KMS-11 (cell line): ENCODE measurements at regions not wholly inside any gene's neighbourhood (a gene's known extent, or its start where the extent isn't known, plus 50 kb on each side); places are given as distances from the start of the nearest gene placed in this dataset.

Experiments used
- H2AFZ ChIP-seq: fragments of 200-600 bp; sonication (generic); 2 replicates; pipeline ENCODE4 v1.6.1; 2016; ENCODE audit warnings: antibody characterized with exemption, mixed run types, low read depth
- H3K27ac ChIP-seq: fragments of 200-600 bp; sonication (generic); 2 replicates; pipeline ENCODE4 v1.6.1; 2016; ENCODE audit warnings: mild to moderate bottlenecking, mixed run types
- H3K27me3 ChIP-seq: fragments of 200-600 bp; sonication (generic); 2 replicates; pipeline ENCODE4 v1.6.1; 2017; ENCODE audit warnings: mild to moderate bottlenecking, low read depth, mixed run types, moderate library complexity; ENCODE audit not compliant: insufficient read depth
- H3K36me3 ChIP-seq: fragments of 200-600 bp; sonication (generic); 2 replicates; pipeline ENCODE4 v1.6.1; 2017; ENCODE audit warnings: mild to moderate bottlenecking, mixed run types; ENCODE audit not compliant: insufficient read depth
- H3K4me1 ChIP-seq: fragments of 200-600 bp; sonication (generic); 2 replicates; pipeline ENCODE4 v1.6.1; 2016; ENCODE audit warnings: mild to moderate bottlenecking, low read depth, mixed run types; ENCODE audit not compliant: poor library complexity, severe bottlenecking
- H3K4me2 ChIP-seq: fragments of 200-600 bp; sonication (generic); 2 replicates; pipeline ENCODE4 v1.7.0; 2016; ENCODE audit warnings: mild to moderate bottlenecking, mixed run types
- H3K4me3 ChIP-seq: fragments of 200-600 bp; sonication (generic); IDR thresholded peaks from 2 replicates; pipeline ENCODE4 v1.6.1; 2017; ENCODE audit warnings: low read depth, low read length, mixed read lengths; ENCODE audit not compliant: insufficient read depth
- H3K79me2 ChIP-seq: fragments of 200-600 bp; sonication (generic); 2 replicates; pipeline ENCODE4 v1.6.1; 2016; ENCODE audit warnings: low read depth, mixed run types; ENCODE audit not compliant: insufficient read depth
- H3K9ac ChIP-seq: fragments of 200-600 bp; sonication (generic); 2 replicates; pipeline ENCODE4 v1.6.1; 2016; ENCODE audit warnings: mild to moderate bottlenecking, mixed run types
- H4K20me1 ChIP-seq: fragments of 200-600 bp; sonication (generic); 2 replicates; pipeline ENCODE4 v1.6.1; 2016; ENCODE audit warnings: mild to moderate bottlenecking, mixed run types; ENCODE audit not compliant: insufficient read depth
- TF ChIP-seq, protein P1 (sequence below): fragments of 200-600 bp; sonication (generic); conservative IDR thresholded peaks from 2 replicates; pipeline ENCODE4 v1.6.1; 2017; ENCODE audit warnings: low read depth, mild to moderate bottlenecking, antibody characterized with exemption, low read length, moderate library complexity, mixed read lengths

DNA sequence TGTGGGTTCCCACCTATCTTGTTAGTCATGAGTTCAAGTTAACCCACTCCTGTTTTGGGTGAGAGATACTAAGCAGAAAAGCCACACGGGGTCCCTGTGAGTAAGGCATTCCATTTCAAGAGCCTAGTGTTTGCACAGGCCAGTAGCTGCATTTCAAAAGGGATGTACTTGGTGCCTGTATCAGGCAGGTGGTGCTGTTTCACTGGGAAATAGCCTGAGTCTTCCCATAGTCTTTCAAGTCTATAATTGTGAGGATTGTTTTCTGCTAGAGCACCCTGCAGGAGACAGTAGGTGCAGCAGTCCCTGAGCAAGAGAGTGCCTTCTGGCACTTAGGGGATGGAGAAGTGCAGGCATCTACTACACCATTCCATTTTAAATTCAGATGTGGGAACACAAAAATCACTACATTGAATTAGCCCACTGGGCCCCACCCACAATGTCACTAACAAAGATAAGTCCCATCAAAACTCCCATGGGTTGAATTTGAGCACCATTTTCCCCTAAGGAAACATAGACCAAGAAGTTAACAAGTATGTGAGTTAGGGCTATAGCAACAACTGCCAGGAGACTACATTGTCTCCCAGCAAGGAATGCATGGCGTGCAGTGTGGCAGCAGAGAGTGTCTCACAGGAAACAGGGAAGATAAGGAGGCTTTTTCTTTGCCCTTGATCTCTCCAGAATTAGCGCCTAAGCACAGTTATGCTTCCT is 263.2 kb downstream of the COX7C start:
- no peak overlapping the region for H2AFZ ChIP-seq
- TF ChIP-seq, protein P1, sequence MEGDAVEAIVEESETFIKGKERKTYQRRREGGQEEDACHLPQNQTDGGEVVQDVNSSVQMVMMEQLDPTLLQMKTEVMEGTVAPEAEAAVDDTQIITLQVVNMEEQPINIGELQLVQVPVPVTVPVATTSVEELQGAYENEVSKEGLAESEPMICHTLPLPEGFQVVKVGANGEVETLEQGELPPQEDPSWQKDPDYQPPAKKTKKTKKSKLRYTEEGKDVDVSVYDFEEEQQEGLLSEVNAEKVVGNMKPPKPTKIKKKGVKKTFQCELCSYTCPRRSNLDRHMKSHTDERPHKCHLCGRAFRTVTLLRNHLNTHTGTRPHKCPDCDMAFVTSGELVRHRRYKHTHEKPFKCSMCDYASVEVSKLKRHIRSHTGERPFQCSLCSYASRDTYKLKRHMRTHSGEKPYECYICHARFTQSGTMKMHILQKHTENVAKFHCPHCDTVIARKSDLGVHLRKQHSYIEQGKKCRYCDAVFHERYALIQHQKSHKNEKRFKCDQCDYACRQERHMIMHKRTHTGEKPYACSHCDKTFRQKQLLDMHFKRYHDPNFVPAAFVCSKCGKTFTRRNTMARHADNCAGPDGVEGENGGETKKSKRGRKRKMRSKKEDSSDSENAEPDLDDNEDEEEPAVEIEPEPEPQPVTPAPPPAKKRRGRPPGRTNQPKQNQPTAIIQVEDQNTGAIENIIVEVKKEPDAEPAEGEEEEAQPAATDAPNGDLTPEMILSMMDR, result peak; percentile 84

DNA sequence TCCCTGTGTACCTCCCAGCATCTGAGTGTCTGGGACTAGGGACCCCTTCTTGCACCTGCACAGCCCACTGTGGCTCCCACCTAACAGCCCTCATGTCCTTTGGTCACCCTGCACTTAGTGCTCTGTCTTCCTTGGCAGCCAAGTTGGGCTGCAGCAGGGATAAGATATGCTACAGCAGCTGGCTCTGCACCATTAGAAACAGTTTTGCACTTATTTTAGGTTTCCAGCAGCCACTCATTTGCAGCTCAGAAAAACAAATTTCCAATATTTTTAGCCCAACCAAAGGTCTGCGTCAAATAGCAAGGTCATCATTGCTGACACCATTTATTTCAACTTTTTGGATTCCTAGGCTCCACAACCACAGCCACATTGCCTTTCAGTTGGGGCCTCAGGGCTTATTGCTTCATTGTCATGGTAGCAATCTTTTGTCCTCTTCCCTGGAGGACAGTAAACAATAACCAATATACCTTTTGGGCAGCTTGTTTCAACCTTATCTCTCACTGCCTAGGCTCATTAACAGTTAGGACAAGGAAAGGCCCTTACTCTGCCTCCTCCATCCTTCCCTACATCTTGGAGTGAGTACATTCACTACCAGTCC is 263.9 kb downstream of the COX7C start:
- H3K9ac ChIP-seq, result no peak overlapping the region
- H3K27ac ChIP-seq, result no peak overlapping the region
- H3K36me3 ChIP-seq, result no peaks in the 10 kb centered on the region
- no peaks in the 10 kb centered on the region for H3K79me2 ChIP-seq
- no peak overlapping the region for H3K4me3 ChIP-seq
- H3K4me1 ChIP-seq, result no peaks in the 10 kb centered on the region
- TF ChIP-seq, protein P1, result no peak
- H3K27me3 ChIP-seq, result no peaks in the 10 kb centered on the region
- H4K20me1 ChIP-seq, result no peaks in the 10 kb centered on the region
- no peak overlapping the region for H3K4me2 ChIP-seq
- no peak overlapping the region for H2AFZ ChIP-seq

More for the DNA sequence above, 263.2 kb downstream of the COX7C start:
- Histone ChIP-seq H3K79me2 (no peaks in the 10 kb centered on the region), H3K4me3 (no peak overlapping the region), H3K4me2 (no peak overlapping the region), H3K36me3 (no peaks in the 10 kb centered on the region), H4K20me1 (no peaks in the 10 kb centered on the region), H3K27ac (no peak overlapping the region), H3K4me1 (no peaks in the 10 kb centered on the region), H3K27me3 (no peaks in the 10 kb centered on the region), H3K9ac (no peak overlapping the region)

DNA sequence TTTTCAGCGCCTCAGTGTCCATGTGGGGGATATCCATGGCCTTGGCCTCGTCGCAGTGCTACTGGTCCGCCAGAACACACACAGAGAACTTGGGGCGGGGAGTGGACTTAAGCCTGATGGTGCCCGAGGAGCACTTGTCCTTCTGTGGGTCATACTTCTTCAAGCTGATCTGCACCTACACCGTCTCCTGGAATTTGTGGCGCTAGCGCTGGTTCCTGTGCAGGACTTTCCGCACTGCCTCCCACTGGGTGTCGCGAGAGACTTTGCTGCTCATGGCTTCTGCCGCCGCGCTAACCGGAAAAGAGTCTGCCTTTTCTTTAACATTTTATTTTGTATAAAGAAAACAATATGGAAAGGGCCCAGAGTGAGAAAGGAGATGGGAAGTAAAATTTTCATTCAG is 266.9 kb downstream of the COX7C start:
- no peak overlapping the region for H3K9ac ChIP-seq
- H3K79me2 ChIP-seq, result no peaks in the 10 kb centered on the region
- H3K4me1 ChIP-seq, result no peaks in the 10 kb centered on the region
- no peaks in the 10 kb centered on the region for H3K27me3 ChIP-seq
- H2AFZ ChIP-seq, result no peak overlapping the region
- H3K36me3 ChIP-seq, result no peaks in the 10 kb centered on the region
- no peak overlapping the region for H3K27ac ChIP-seq
- H4K20me1 ChIP-seq, result no peaks in the 10 kb centered on the region
- no peak overlapping the region for H3K4me2 ChIP-seq
- TF ChIP-seq, protein P1, result no peak
- no peak overlapping the region for H3K4me3 ChIP-seq

DNA sequence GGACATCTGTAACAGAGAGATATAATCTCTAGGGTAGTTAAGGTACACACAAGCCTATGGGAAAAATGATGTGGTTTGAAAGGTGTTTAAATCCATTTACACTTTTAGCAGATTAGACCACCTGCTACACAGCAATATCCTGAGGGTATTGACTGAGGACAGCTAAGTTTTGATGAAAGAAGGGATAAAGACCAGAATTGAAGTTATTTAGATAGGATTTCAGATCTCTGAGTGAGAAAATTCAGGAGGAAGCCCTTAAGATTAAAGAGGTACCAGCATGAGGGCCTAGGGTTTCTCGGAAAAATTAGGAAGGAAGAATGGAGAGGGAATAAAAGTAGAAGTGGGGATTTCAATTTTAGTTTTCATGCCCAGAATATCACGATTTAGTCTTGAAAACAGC is 267.3 kb downstream of the COX7C start:
- TF ChIP-seq, protein P1, result no peak
- Histone ChIP-seq H3K79me2 (no peaks in the 10 kb centered on the region), H3K36me3 (no peaks in the 10 kb centered on the region), H4K20me1 (no peaks in the 10 kb centered on the region), H2AFZ (no peak overlapping the region), H3K27me3 (no peaks in the 10 kb centered on the region), H3K27ac (no peak overlapping the region), H3K4me3 (no peak overlapping the region), H3K4me1 (no peaks in the 10 kb centered on the region), H3K4me2 (no peak overlapping the region), H3K9ac (no peak overlapping the region)
